ENCODE measurements at regions not wholly inside any gene's neighbourhood (a gene's known extent, or its start where the extent isn't known, plus 50 kb on each side); places are given as distances from the start of the nearest gene placed in this dataset.

- no peaks in the 10 kb centered on the region for H3K4me1 Mint-ChIP-seq (ENCODE audit: low read depth)
- no peak for DNase-seq
- ChIA-PET CTCF (interaction anchor here (0.9 kb wide), 1 partner anchor 365 kb away, joined by 3 read pairs; no protein-coding TSS in a partner anchor), POLR2A (no interaction called here)
- no peak for ATAC-seq
- H3K27ac Mint-ChIP-seq, result no peak overlapping the region
- H3K4me3 Mint-ChIP-seq, result no peak overlapping the region
- no peaks in the 10 kb centered on the region for H3K36me3 Mint-ChIP-seq (ENCODE audit: low read depth)
- H3K9me3 Mint-ChIP-seq (ENCODE audit: insufficient read depth), result no peaks in the 10 kb centered on the region
- peaks cover 33% of the 10 kb centered on the region for H3K27me3 Mint-ChIP-seq (ENCODE audit: low read depth)
Observed at GRCh38 chr1:10860682-10861081, 64.2 kb upstream of the CASZ1 start.

- ATAC-seq, result no peak
- no peak for DNase-seq
- Mint-ChIP-seq H3K4me1 (ENCODE audit: low read depth) (peaks cover 4% of the 10 kb centered on the region), H3K4me3 (no peak overlapping the region), H3K27me3 (ENCODE audit: low read depth) (peaks cover 41% of the 10 kb centered on the region), H3K27ac (no peak overlapping the region), H3K36me3 (ENCODE audit: low read depth) (no peaks in the 10 kb centered on the region), H3K9me3 (ENCODE audit: insufficient read depth) (no peaks in the 10 kb centered on the region)
- POLR2A ChIA-PET, result no interaction called here
- CTCF ChIA-PET, result interaction anchor here (0.9 to 1.1 kb wide), 2 partner anchors 28 to 366 kb away, joined by 3 read pairs; no protein-coding TSS in a partner anchor
Observed at GRCh38 chr1:10861822-10862221, 65.4 kb upstream of the CASZ1 start.

- H3K27me3 Mint-ChIP-seq (ENCODE audit: low read depth), result peaks cover 47% of the 10 kb centered on the region
- H3K36me3 Mint-ChIP-seq (ENCODE audit: low read depth), result no peaks in the 10 kb centered on the region
- POLR2A ChIA-PET, result no interaction called here
- H3K4me3 Mint-ChIP-seq, result no peak overlapping the region
- DNase-seq (no peak), ATAC-seq (no peak)
- no peaks in the 10 kb centered on the region for H3K9me3 Mint-ChIP-seq (ENCODE audit: insufficient read depth)
- CTCF ChIA-PET, result interaction anchor here (0.9 to 1.1 kb wide), 2 partner anchors 27 to 367 kb away, joined by 3 read pairs; no protein-coding TSS in a partner anchor
- H3K4me1 Mint-ChIP-seq (ENCODE audit: low read depth), result peaks cover 10% of the 10 kb centered on the region
- no peak overlapping the region for H3K27ac Mint-ChIP-seq
Observed at GRCh38 chr1:10862743-10863335, 66.4 kb upstream of the CASZ1 start.

GRCh38 chr1:10863886-10864285, 67.4 kb upstream of the CASZ1 start:
- Mint-ChIP-seq H3K4me3 (no peak overlapping the region), H3K27ac (no peak overlapping the region), H3K36me3 (ENCODE audit: low read depth) (no peaks in the 10 kb centered on the region), H3K4me1 (ENCODE audit: low read depth) (peaks cover 13% of the 10 kb centered on the region), H3K9me3 (ENCODE audit: insufficient read depth) (no peaks in the 10 kb centered on the region), H3K27me3 (ENCODE audit: low read depth) (peaks cover 57% of the 10 kb centered on the region)
- no peak for ATAC-seq
- POLR2A ChIA-PET, result no interaction called here
- CTCF ChIA-PET, result interaction anchor here (2.9 to 4.3 kb wide), 2 partner anchors 356 to 370 kb away, joined by 15 to 30 read pairs; no protein-coding TSS in a partner anchor
- DNase-seq, result no peak

- Mint-ChIP-seq H3K4me1 (ENCODE audit: low read depth) (peaks cover 13% of the 10 kb centered on the region), H3K36me3 (ENCODE audit: low read depth) (no peaks in the 10 kb centered on the region), H3K4me3 (no peak overlapping the region), H3K27ac (no peak overlapping the region), H3K9me3 (ENCODE audit: insufficient read depth) (no peaks in the 10 kb centered on the region), H3K27me3 (ENCODE audit: low read depth) (peaks cover 60% of the 10 kb centered on the region)
- ATAC-seq, result no peak
- DNase-seq, result no peak
- POLR2A ChIA-PET, result no interaction called here
- CTCF ChIA-PET, result interaction anchor here (0.7 to 4.3 kb wide), 4 partner anchors 79 to 435 kb away, joined by 3 to 30 read pairs (median 10); partner anchors contain the start of gene CENPS
Observed at GRCh38 chr1:10864776-10865175, 68.3 kb upstream of the CASZ1 start.

GRCh38 chr1:10865518-10866320, 69.3 kb upstream of the CASZ1 start:
- ChIA-PET CTCF (interaction anchor here (0.9 to 4.3 kb wide), 5 partner anchors 44 to 436 kb away, joined by 3 to 30 read pairs (median 8); partner anchors contain the start of gene CENPS), POLR2A (no interaction called here)
- no peaks in the 10 kb centered on the region for H3K36me3 Mint-ChIP-seq (ENCODE audit: low read depth)
- H3K4me3 Mint-ChIP-seq, result no peak overlapping the region
- ATAC-seq (no peak), DNase-seq (no peak)
- peaks cover 60% of the 10 kb centered on the region for H3K27me3 Mint-ChIP-seq (ENCODE audit: low read depth)
- peaks cover 13% of the 10 kb centered on the region for H3K4me1 Mint-ChIP-seq (ENCODE audit: low read depth)
- H3K9me3 Mint-ChIP-seq (ENCODE audit: insufficient read depth), result no peaks in the 10 kb centered on the region
- H3K27ac Mint-ChIP-seq, result no peak overlapping the region

GRCh38 chr1:10866321-10867093, 70.1 kb upstream of the CASZ1 start:
- DNase-seq, result peak; percentile 26
- POLR2A ChIA-PET, result no interaction called here
- CTCF ChIA-PET, result interaction anchor here (0.5 to 4.3 kb wide), 6 partner anchors 11 to 437 kb away, joined by 3 to 30 read pairs (median 7); partner anchors contain the start of gene CENPS
- Mint-ChIP-seq H3K27me3 (ENCODE audit: low read depth) (peaks cover 61% of the 10 kb centered on the region), H3K4me3 (peak overlapping the region; percentile 32), H3K36me3 (ENCODE audit: low read depth) (no peaks in the 10 kb centered on the region), H3K4me1 (ENCODE audit: low read depth) (peaks cover 13% of the 10 kb centered on the region), H3K27ac (no peak overlapping the region), H3K9me3 (ENCODE audit: insufficient read depth) (no peaks in the 10 kb centered on the region)
- ATAC-seq, result peak; percentile 47

- peaks cover 61% of the 10 kb centered on the region for H3K27me3 Mint-ChIP-seq (ENCODE audit: low read depth)
- no peak overlapping the region for H3K27ac Mint-ChIP-seq
- H3K4me1 Mint-ChIP-seq (ENCODE audit: low read depth), result peaks cover 13% of the 10 kb centered on the region
- DNase-seq, result peak; percentile 63
- no peaks in the 10 kb centered on the region for H3K36me3 Mint-ChIP-seq (ENCODE audit: low read depth)
- no peak overlapping the region for H3K4me3 Mint-ChIP-seq
- ChIA-PET CTCF (interaction anchor here (0.7 to 4.3 kb wide), 5 partner anchors 11 to 374 kb away, joined by 3 to 30 read pairs (median 3); no protein-coding TSS in a partner anchor), POLR2A (no interaction called here)
- ATAC-seq, result peak; percentile 90
- H3K9me3 Mint-ChIP-seq (ENCODE audit: insufficient read depth), result no peaks in the 10 kb centered on the region
Observed at GRCh38 chr1:10867138-10867721, 70.8 kb upstream of the CASZ1 start.

- peaks cover 61% of the 10 kb centered on the region for H3K27me3 Mint-ChIP-seq (ENCODE audit: low read depth)
- DNase-seq, result no peak
- ATAC-seq, result no peak
- H3K4me1 Mint-ChIP-seq (ENCODE audit: low read depth), result peaks cover 13% of the 10 kb centered on the region
- ChIA-PET POLR2A (no interaction called here), CTCF (interaction anchor here (1.4 to 4.3 kb wide), 3 partner anchors 373 to 438 kb away, joined by 4 to 30 read pairs (median 20); partner anchors contain the start of gene CENPS)
- peak overlapping the region; percentile 27 for H3K4me3 Mint-ChIP-seq
- no peaks in the 10 kb centered on the region for H3K36me3 Mint-ChIP-seq (ENCODE audit: low read depth)
- no peaks in the 10 kb centered on the region for H3K9me3 Mint-ChIP-seq (ENCODE audit: insufficient read depth)
- H3K27ac Mint-ChIP-seq, result no peak overlapping the region
Observed at GRCh38 chr1:10867914-10868598, 71.6 kb upstream of the CASZ1 start.

GRCh38 chr1:10868599-10868965, 72.1 kb upstream of the CASZ1 start:
- H3K27ac Mint-ChIP-seq, result no peak overlapping the region
- peaks cover 58% of the 10 kb centered on the region for H3K27me3 Mint-ChIP-seq (ENCODE audit: low read depth)
- ATAC-seq (no peak), DNase-seq (no peak)
- H3K9me3 Mint-ChIP-seq (ENCODE audit: insufficient read depth), result no peaks in the 10 kb centered on the region
- H3K36me3 Mint-ChIP-seq (ENCODE audit: low read depth), result no peaks in the 10 kb centered on the region
- peaks cover 13% of the 10 kb centered on the region for H3K4me1 Mint-ChIP-seq (ENCODE audit: low read depth)
- ChIA-PET CTCF (interaction anchor here (1.4 to 3.0 kb wide), 2 partner anchors 374 to 439 kb away, joined by 4 to 20 read pairs; partner anchors contain the start of gene CENPS), POLR2A (no interaction called here)
- no peak overlapping the region for H3K4me3 Mint-ChIP-seq

GRCh38 chr1:10869933-10870332, 73.5 kb upstream of the CASZ1 start:
- Mint-ChIP-seq H3K27me3 (ENCODE audit: low read depth) (peaks cover 44% of the 10 kb centered on the region), H3K4me1 (ENCODE audit: low read depth) (peaks cover 13% of the 10 kb centered on the region), H3K4me3 (no peak overlapping the region), H3K27ac (no peak overlapping the region), H3K36me3 (ENCODE audit: low read depth) (no peaks in the 10 kb centered on the region), H3K9me3 (ENCODE audit: insufficient read depth) (no peaks in the 10 kb centered on the region)
- ATAC-seq, result no peak
- CTCF ChIA-PET, result interaction anchor here (0.8 to 3.0 kb wide), 4 partner anchors 39 to 375 kb away, joined by 3 to 20 read pairs (median 3); no protein-coding TSS in a partner anchor
- no peak for DNase-seq
- POLR2A ChIA-PET, result no interaction called here

Data from activated CD8-positive, alpha-beta T cell treated with anti-CD3 and anti-CD28 coated beads, Interleukin-2, amount 10 ng/mL, durations not matched to agents 7 days and 5 days (primary cell).